Breast epithelium (tissue), 3 donors: ENCODE measurements at regions not wholly inside any gene's neighbourhood (a gene's known extent, or its start where the extent isn't known, plus 50 kb on each side); places are given as distances from the start of the nearest gene placed in this dataset.

Experiments used
- CTCF ChIP-seq, 3 donors: fragments of 450-650 bp; IDR thresholded peaks; one replicate each; pipeline ENCODE4 v1.5.1; 2016 to 2017; ENCODE audit warnings: antibody characterized with exemption in 3 of 3, mild to moderate bottlenecking in 3 of 3, moderate library complexity in 3 of 3
- POLR2AphosphoS5 ChIP-seq, 3 donors: sonication (generic); formaldehyde crosslinking; IDR thresholded peaks; one replicate each; pipeline ENCODE4 v1.6.1; 2017; ENCODE audit warnings: antibody characterized with exemption in 3 of 3

GRCh38 chr14:95388699-95389098 is 69.0 kb upstream of the CLMN start:
- TF ChIP-seq CTCF (IDR thresholded peaks at IDR 0.05) (no peak), POLR2AphosphoS5 (IDR thresholded peaks at IDR 0.05) (no peak)
